COR-L47 (cell line): ENCODE measurements at regions not wholly inside any gene's neighbourhood (a gene's known extent, or its start where the extent isn't known, plus 50 kb on each side); places are given as distances from the start of the nearest gene placed in this dataset.

ENCODE experiments used
- DNase-seq: peaks from one replicate; lab custom pipeline; 2025; lab: John Stamatoyannopoulos, UW

GRCh38 chr4:92106816-92107215 lies 196.9 kb upstream of the GRID2 start:
- no peak for DNase-seq

DNA sequence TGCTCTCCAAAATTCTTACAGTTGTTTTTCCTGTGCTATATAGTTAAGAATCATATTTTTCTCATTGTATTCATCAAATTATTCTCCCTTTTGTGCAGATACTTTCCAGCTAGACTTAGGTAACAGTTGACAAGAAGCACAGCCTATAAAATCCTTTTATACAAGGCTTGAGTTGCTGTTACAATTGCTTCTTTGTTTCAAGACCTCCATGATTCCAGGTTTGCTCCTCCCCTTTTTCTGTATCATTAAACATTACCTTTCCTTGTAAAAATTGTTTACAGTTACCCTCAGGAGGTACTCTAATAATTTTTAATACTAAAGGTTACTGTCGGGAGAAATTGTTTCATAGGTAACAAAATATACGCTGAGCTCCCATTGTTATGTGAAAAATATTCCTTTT lies 192.3 kb upstream of the GRID2 start:
- no peak for DNase-seq

- DNase-seq: no peak
Observed at GRCh38 chr4:92112805-92113204, 191.0 kb upstream of the GRID2 start.

DNA sequence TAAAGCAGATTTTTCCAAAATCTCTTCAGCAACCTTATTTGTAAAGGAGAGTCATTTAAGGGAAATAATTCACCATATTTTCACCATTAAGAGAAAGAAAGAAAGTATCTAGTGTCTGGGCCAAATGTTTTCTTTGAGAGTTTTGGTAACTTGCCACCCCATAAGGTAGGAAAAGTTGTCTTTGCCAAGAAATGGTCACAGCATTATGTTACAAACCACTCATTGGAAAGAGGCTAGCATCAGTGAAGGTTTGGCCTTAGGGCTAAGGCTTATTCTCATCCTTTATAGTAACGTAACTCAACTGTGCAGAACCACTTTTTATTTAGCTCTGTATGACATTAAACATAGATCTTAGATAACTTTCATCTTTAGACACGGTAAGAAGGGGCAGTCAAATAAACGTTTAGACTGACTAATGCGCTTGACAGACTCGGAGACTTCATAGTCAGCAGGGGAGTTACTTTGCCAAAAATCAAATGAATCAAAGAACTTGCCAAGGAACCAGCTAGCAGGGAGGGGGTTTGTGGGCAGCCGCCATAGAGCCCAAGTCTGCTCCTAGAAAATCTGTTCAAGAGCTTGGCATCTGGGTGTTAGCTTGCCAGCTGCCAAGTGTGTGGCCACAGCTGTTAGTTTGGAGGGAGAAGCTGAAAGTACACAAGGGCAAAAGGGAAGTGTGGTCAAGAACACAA lies 182.8 kb upstream of the GRID2 start:
- no peak for DNase-seq

GRCh38 chr4:92122911-92123310 lies 180.9 kb upstream of the GRID2 start:
- no peak for DNase-seq

DNA sequence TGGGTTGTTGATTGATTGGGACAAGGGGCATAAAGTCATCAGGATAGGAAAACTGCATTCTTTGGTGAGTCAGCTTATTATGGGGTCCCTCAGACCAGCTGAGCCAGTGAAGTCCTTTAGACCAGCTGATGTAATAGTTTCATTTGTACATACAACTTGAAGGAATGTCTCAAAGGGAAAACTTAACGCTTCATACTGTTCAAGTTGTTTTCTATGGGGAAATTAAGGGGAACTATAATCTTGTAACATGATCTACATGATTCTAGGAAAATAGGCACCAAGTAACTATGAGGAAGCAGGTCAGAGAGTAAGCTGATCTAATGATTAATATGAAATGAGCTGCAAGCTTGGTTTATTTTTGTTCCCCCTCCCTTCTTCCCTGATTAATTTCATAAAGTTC lies 175.1 kb upstream of the GRID2 start:
- no peak for DNase-seq

- no peak for DNase-seq
Observed at GRCh38 chr4:92129408-92129994, 174.3 kb upstream of the GRID2 start.

DNA sequence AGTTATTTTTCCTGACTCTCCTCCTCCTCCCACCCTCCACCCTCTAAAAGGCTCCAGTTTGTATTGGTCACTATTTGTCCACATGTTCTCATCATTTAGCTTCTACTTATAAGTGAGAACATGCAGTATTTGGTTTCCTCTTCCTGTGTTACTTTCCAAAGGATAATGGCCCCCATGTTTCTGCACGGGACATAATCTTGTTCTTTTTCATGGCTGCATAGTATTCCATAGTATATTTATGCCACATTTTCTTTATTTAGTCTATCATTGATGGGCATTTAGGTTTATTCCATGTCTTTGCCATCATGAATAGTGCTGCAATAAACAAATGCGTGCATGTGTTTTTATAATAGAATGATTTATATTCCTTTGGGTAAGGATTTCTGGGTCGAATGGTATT lies 167.3 kb upstream of the GRID2 start:
- no peak for DNase-seq

GRCh38 chr4:92163348-92163747 lies 140.4 kb upstream of the GRID2 start:
- no peak for DNase-seq

DNA sequence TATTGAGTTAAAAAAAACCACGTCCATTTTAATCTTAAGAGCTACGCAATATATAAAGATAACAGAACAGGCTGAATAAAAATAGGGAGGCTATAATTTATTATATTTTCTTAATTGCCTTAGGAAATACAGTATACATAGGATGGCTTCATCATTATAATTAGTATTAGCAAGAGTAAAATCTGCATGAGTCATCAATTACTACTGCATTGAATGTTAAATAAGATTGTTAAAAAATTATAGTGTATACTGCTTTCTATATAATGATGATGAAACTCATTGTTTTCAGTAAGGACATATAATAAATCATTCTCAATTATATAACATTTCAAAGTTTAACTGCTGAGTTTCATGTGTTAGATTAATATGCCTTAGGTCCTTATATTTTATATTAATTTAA lies 133.4 kb upstream of the GRID2 start:
- no peak for DNase-seq

- DNase-seq: no peak
Observed at GRCh38 chr4:92172203-92172602, 131.6 kb upstream of the GRID2 start.

DNA sequence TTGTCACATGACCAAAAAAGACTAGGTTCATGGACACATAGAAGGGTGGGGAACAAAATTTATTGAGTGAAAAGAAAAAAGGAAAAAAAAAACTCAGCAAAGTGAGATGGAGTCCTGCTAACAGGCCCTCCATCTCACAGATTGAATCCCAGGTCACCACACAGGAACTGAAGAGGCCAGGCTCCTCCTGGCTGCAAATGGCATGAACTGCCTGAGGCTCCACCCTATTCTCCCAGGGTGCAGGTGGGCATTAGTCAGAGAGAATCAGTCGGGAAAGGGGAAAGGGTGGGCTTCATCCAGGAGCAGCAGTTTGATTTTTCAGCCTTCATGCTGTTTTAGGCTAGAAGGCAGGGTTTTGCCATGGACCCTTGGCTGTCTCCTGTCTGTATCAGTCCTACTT lies 128.5 kb upstream of the GRID2 start:
- DNase-seq: no peak

GRCh38 chr4:92182006-92182735 lies 121.6 kb upstream of the GRID2 start:
- DNase-seq: no peak

DNA sequence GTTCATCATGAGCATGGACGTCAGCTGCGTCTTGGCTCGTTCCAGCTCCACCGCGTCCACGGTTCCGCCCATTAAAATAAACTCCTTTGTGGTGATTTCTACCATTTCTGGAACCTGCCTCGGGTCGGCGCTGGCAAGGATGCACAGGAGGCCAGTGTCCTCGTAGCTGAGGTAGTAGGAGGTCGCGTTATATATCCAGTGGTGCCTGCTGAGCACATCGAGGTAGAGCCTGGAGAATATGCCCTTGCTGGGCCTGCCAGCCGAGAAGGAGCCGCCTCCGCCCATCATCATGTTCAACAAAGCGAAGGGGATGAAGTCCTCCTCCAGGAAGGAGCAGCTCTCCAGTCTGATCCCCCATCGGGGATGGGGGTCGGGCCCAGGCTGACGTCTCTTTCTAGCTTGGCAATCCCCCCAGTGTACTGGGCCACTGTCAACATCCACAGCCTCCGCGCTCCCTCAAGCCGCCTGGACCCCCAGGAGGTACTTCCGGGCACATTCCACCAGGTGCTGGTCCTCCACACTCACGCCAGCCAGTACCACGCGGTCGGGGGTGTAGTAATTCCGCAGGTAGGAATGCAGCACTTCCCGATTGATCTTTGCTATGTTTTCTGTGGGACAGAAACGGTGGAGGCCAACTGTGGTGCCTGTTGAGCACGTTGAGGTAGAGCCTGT lies 120.9 kb upstream of the GRID2 start:
- DNase-seq: no peak

- DNase-seq: no peak
Observed at GRCh38 chr4:92183825-92184224, 119.9 kb upstream of the GRID2 start.

- DNase-seq: no peak
Observed at GRCh38 chr4:92184566-92184965, 119.2 kb upstream of the GRID2 start.

- DNase-seq: no peak
Observed at GRCh38 chr4:92186239-92186638, 117.5 kb upstream of the GRID2 start.

DNA sequence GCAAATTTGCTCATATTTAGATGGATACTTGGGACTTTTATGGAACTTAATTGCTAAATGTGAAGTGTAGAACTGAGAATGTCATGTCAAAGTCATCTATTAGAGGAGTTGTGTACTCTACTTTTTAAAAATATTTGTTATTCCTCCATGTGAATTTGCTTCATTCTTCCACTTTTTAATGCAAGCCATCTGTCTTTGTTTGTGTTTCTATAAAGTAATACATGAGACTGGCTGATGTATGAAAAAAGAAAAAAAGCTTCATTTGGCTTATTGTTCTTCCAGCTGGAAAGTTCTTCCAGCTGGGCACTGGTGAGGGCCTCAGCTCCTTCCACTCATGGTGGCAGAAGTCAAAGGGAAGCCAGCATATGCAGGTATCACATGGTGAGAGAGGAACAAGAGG lies 114.6 kb upstream of the GRID2 start:
- no peak for DNase-seq

GRCh38 chr4:92198711-92199110 lies 105.1 kb upstream of the GRID2 start:
- no peak for DNase-seq

DNA sequence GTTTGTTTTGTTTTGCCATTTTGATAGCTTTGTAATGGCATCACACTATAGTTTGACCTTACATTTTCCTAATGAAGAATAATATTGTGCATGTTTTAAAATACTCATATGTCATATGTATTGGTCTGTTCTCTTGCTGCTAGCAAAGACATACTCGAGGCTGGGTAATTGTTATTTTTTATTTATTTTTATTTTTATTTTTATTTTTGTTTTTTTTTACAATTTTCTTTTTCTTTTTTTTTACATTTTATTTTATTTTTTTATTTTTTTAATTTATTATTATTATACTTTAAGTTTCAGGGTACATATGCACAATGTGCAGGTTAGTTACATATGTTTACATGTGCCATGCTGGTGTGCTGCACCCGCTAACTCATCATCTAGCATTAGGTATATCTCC lies 104.6 kb upstream of the GRID2 start:
- DNase-seq: no peak

DNA sequence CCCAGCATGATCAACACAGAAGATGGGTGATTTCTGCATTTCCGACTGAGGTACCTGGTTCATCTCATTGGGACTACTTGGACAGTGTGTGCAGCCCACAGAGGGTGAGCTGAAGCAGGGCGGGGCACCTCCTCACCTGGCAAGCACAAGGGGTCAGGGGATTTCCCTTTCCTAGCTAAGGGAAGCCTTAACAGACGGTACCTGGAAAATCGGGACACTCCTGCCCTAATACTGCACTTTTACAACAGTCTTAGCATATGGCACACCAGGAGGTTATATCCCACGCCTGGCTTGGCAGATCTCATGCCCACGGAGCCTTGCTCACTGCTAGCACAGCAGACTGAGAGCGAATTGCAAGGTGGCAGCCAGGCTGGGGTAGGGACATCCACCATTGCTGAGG lies 92.9 kb upstream of the GRID2 start:
- DNase-seq: no peak

DNA sequence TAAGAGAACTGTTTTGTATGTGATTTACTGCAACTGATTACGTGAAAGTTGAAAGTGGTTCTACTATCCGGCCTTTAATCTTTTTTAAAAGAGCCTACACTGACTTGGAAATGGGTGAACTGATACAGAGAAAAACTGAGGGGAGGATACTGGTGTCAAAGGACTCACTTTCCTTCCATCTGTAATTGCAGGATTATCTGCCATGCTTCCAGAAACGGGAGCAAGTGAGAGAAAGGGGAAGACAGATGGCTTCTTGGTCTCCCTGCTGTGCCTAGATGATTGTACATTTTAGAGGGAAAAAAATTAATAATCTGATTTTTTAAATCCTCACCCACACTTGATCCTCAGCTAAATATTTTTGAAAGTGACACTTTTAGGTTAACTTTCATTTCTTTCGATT lies 88.3 kb upstream of the GRID2 start:
- DNase-seq: no peak

DNA sequence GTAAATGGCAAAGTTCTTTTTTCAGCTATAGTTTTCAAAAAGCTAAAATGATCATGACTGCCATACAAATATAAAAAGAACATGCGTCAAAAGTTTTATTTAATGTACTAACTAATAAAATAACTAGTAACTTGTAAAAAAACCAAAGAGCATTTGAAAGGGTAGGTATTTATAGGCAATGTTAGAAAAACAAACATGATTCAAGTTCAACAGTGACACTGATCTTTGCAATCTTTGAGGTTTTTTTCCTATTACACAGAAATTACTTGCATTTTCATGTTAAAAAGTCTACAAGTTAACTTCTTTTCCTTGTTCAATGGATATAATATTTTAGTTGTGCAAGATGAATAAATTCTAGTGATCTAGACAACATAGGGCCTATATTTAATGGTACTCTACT lies 72.3 kb upstream of the GRID2 start:
- DNase-seq: no peak
